Neural progenitor cell (in vitro differentiated cells): ENCODE measurements at regions not wholly inside any gene's neighbourhood (a gene's known extent, or its start where the extent isn't known, plus 50 kb on each side); places are given as distances from the start of the nearest gene placed in this dataset.

Source experiments
- DNase-seq: peaks from one replicate; pipeline ENCODE4 v3.0.0-alpha.2; 2016; ENCODE audit warnings: low spot score
- H2AFZ ChIP-seq: fragments of 200-600 bp; sonication (generic); replicated peaks from 2 replicates; pipeline ENCODE4 v1.6.1; 2016; ENCODE audit warnings: antibody characterized with exemption
- H3F3A ChIP-seq: fragments of 200-600 bp; sonication (generic); 2 replicates; pipeline ENCODE4 v1.6.1; 2016; ENCODE audit warnings: antibody characterized with exemption, low read depth
- H3K27ac ChIP-seq: fragments of 200-600 bp; sonication (generic); 2 replicates; pipeline ENCODE4 v1.5.1; 2016; ENCODE audit warnings: mild to moderate bottlenecking
- H3K27me3 ChIP-seq: fragments of 200-600 bp; sonication (generic); 2 replicates; pipeline ENCODE4 v1.6.1; 2016; ENCODE audit warnings: mild to moderate bottlenecking, moderate library complexity
- H3K36me3 ChIP-seq: fragments of 200-600 bp; sonication (generic); 2 replicates; pipeline ENCODE4 v1.5.1; 2016
- H3K4me1 ChIP-seq: fragments of 200-600 bp; sonication (generic); 2 replicates; pipeline ENCODE4 v1.6.1; 2016; ENCODE audit warnings: mixed run types
- H3K4me2 ChIP-seq: fragments of 200-600 bp; sonication (generic); 2 replicates; pipeline ENCODE4 v1.6.1; 2016
- H3K4me3 ChIP-seq: fragments of 200-600 bp; sonication (generic); 2 replicates; pipeline ENCODE4 v1.5.1; 2016
- H3K79me2 ChIP-seq: fragments of 200-600 bp; sonication (generic); 2 replicates; pipeline ENCODE4 v1.6.1; 2016; ENCODE audit warnings: low read depth
- H3K9ac ChIP-seq: fragments of 200-600 bp; sonication (generic); 2 replicates; pipeline ENCODE4 v1.6.1; 2016
- H3K9me3 ChIP-seq: fragments of 200-600 bp; sonication (generic); 2 replicates; pipeline ENCODE4 v1.5.1; 2016; ENCODE audit warnings: low read depth
- H4K20me1 ChIP-seq: fragments of 200-600 bp; sonication (generic); 2 replicates; pipeline ENCODE4 v1.6.1; 2016; ENCODE audit warnings: low read depth
- H3K27ac Mint-ChIP-seq: 3 replicates; pipeline ENCODE4 v1.8.0; 2021; ENCODE audit warnings: mixed read lengths
- H3K27me3 Mint-ChIP-seq: 2 replicates; pipeline ENCODE4 v1.8.0; 2022; ENCODE audit warnings: low read depth, mild to moderate bottlenecking, inconsistent platforms, moderate library complexity, mixed read lengths; ENCODE audit not compliant: insufficient read depth
- H3K36me3 Mint-ChIP-seq: 3 replicates; pipeline ENCODE4 v1.8.0; 2021; ENCODE audit warnings: mixed read lengths
- H3K4me1 Mint-ChIP-seq: 3 replicates; pipeline ENCODE4 v1.8.0; 2021; ENCODE audit warnings: mixed read lengths
- H3K4me3 Mint-ChIP-seq: 3 replicates; pipeline ENCODE4 v1.8.0; 2021; ENCODE audit warnings: mild to moderate bottlenecking, moderate library complexity, mixed read lengths
- H3K9me3 Mint-ChIP-seq: 3 replicates; pipeline ENCODE4 v1.8.0; 2020; ENCODE audit warnings: mixed read lengths
- CTCF ChIP-seq: fragments of 200-600 bp; sonication (generic); IDR thresholded peaks from 2 replicates; pipeline ENCODE4 v1.5.1; 2017; ENCODE audit warnings: antibody characterized with exemption, mild to moderate bottlenecking
- EZH2 ChIP-seq: fragments of 200-600 bp; sonication (generic); IDR thresholded peaks from 2 replicates; pipeline ENCODE4 v1.6.1; 2017; ENCODE audit warnings: antibody characterized with exemption, mild to moderate bottlenecking, moderate library complexity
- EZH2phosphoT487 ChIP-seq: fragments of 200-600 bp; sonication (generic); IDR thresholded peaks from 2 replicates; pipeline ENCODE4 v1.6.1; 2017; ENCODE audit warnings: antibody characterized with exemption

- no peaks in the 10 kb centered on the region for H4K20me1 ChIP-seq
- no peaks in the 10 kb centered on the region for H3K9me3 ChIP-seq
- TF ChIP-seq EZH2 = no peak
- no peak for TF ChIP-seq EZH2phosphoT487
- no peak for TF ChIP-seq CTCF
- H3K27me3 Mint-ChIP-seq = peaks cover 5% of the 10 kb centered on the region
- H3K9ac ChIP-seq = no peak overlapping the region
- no peaks in the 10 kb centered on the region for H3K27me3 ChIP-seq
- peaks cover 12% of the 10 kb centered on the region for H3K4me1 ChIP-seq
- H3K27ac ChIP-seq = no peak overlapping the region
- H3K79me2 ChIP-seq = no peaks in the 10 kb centered on the region
- no peak overlapping the region for H3K27ac Mint-ChIP-seq
- peaks cover 16% of the 10 kb centered on the region for H3K4me1 Mint-ChIP-seq
- DNase-seq = no peak
- H2AFZ ChIP-seq = no peak overlapping the region
- no peak overlapping the region for H3K4me3 ChIP-seq
- H3K36me3 Mint-ChIP-seq = no peaks in the 10 kb centered on the region
- H3F3A ChIP-seq = no peaks in the 10 kb centered on the region
- H3K9me3 Mint-ChIP-seq = peaks cover 2% of the 10 kb centered on the region
- H3K4me2 ChIP-seq = no peak overlapping the region
- no peaks in the 10 kb centered on the region for H3K36me3 ChIP-seq
- no peak overlapping the region for H3K4me3 Mint-ChIP-seq
Observed at GRCh38 chr3:115218859-115219258, 71.8 kb upstream of the ZBTB20 start.

GRCh38 chr3:115224687-115225086 is 77.6 kb upstream of the ZBTB20 start:
- no peaks in the 10 kb centered on the region for H3F3A ChIP-seq
- no peak overlapping the region for H3K27ac Mint-ChIP-seq
- no peaks in the 10 kb centered on the region for H3K36me3 Mint-ChIP-seq
- no peaks in the 10 kb centered on the region for H3K4me1 ChIP-seq
- no peak overlapping the region for H3K4me2 ChIP-seq
- TF ChIP-seq EZH2 (no peak), EZH2phosphoT487 (no peak), CTCF (no peak)
- no peak overlapping the region for H3K9ac ChIP-seq
- no peaks in the 10 kb centered on the region for H3K4me1 Mint-ChIP-seq
- H3K79me2 ChIP-seq = no peaks in the 10 kb centered on the region
- H3K4me3 Mint-ChIP-seq = no peak overlapping the region
- no peaks in the 10 kb centered on the region for H3K9me3 Mint-ChIP-seq
- no peaks in the 10 kb centered on the region for H4K20me1 ChIP-seq
- no peaks in the 10 kb centered on the region for H3K9me3 ChIP-seq
- H3K27me3 ChIP-seq = no peaks in the 10 kb centered on the region
- no peak overlapping the region for H3K27ac ChIP-seq
- H3K4me3 ChIP-seq = no peak overlapping the region
- DNase-seq = no peak
- H3K36me3 ChIP-seq = no peaks in the 10 kb centered on the region
- H3K27me3 Mint-ChIP-seq = peaks cover 2% of the 10 kb centered on the region
- no peak overlapping the region for H2AFZ ChIP-seq

- Histone ChIP-seq H3K79me2 (no peaks in the 10 kb centered on the region), H2AFZ (no peak overlapping the region), H3K4me2 (no peak overlapping the region), H4K20me1 (no peaks in the 10 kb centered on the region), H3K9me3 (no peaks in the 10 kb centered on the region), H3K4me3 (no peak overlapping the region), H3K9ac (no peak overlapping the region), H3K27ac (no peak overlapping the region), H3F3A (no peaks in the 10 kb centered on the region), H3K4me1 (no peaks in the 10 kb centered on the region), H3K27me3 (no peaks in the 10 kb centered on the region), H3K36me3 (no peaks in the 10 kb centered on the region)
- no peak for TF ChIP-seq CTCF
- Mint-ChIP-seq H3K27me3 (peaks cover 2% of the 10 kb centered on the region), H3K27ac (no peak overlapping the region), H3K9me3 (no peaks in the 10 kb centered on the region), H3K4me3 (no peak overlapping the region), H3K4me1 (no peaks in the 10 kb centered on the region), H3K36me3 (no peaks in the 10 kb centered on the region)
- DNase-seq = no peak
Observed at GRCh38 chr3:115226844-115227445, 79.9 kb upstream of the ZBTB20 start.
